ENCODE measurements at regions not wholly inside any gene's neighbourhood (a gene's known extent, or its start where the extent isn't known, plus 50 kb on each side); places are given as distances from the start of the nearest gene placed in this dataset.
"Not testable (repeated sequence)": the region's sequence is repeated elsewhere in the genome, so short reads cannot be mapped to it uniquely, and the experiment has no call there.

DNA sequence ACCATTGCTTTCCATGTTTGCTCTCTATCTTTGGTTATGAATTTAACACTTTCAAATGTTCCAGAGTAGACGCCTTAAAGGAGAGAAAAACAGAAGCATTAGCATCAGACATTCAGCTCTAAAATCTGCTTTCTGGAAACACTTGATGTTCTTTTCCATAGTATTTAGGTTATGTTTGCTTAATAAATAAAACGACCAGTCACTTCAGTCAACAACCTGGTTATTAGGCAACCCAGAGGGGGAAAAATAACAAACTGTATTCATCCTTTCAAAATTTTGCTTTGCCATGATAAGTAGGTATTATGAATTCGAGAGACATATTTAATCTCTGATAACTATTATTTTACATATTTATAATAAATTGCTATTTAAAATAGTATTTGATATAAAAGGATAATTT, 1044.7 kb downstream of the CDH9 start:
- no peak for DNase-seq (ENCODE audit: low read depth in 2 of 2)

DNA sequence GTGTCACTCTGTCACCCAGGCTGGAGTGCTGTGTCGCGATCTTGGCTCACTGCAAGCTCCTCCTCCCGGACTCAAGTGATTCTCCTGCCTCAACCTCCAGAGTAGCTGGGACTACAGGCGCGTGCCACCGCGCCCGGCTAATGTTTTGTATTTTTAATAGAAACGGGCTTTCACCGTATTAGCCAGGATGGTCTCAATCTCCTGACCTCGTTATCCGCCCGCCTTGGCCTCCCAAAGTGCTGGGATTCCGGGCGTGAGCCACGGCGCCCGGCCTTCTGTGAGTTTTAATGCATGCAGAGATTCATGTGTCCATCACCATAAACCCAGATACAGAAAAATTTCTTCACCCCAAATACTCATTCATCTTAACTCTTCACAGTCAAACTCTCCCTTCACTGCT, 1046.7 kb downstream of the CDH9 start:
- no peak for DNase-seq (ENCODE audit: low read depth in 2 of 2)

GRCh38 chr5:25990771-25991170, 1047.6 kb downstream of the CDH9 start:
- DNase-seq (ENCODE audit: low read depth in 2 of 2), result no peak

DNA sequence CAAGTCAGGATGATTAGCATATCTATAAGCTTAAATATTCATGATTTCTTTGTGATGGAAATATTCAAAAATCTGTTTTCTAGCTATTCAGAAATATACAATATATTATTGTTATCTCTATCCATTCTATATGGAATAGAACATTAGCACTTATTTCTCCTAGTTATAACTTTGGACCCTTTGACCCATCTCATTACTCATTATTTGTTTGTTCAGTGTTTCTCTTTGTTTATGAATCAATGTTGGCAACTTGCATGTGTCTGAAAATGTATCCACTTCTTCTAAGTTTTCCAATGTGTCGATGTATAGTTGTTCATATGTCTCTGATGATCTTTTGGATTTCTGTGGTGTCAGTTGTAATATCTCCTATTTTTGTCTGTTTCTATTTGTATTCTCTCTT, 1059.3 kb downstream of the CDH9 start:
- DNase-seq (ENCODE audit: low read depth in 2 of 2), result no peak

- DNase-seq (ENCODE audit: low read depth in 2 of 2), result no peak
These were observed 1062.5 kb downstream of the CDH9 start for GRCh38 chr5:25975885-25976284.

GRCh38 chr5:25974451-25974850, 1063.9 kb downstream of the CDH9 start:
- no peak for DNase-seq (ENCODE audit: low read depth in 2 of 2)

DNA sequence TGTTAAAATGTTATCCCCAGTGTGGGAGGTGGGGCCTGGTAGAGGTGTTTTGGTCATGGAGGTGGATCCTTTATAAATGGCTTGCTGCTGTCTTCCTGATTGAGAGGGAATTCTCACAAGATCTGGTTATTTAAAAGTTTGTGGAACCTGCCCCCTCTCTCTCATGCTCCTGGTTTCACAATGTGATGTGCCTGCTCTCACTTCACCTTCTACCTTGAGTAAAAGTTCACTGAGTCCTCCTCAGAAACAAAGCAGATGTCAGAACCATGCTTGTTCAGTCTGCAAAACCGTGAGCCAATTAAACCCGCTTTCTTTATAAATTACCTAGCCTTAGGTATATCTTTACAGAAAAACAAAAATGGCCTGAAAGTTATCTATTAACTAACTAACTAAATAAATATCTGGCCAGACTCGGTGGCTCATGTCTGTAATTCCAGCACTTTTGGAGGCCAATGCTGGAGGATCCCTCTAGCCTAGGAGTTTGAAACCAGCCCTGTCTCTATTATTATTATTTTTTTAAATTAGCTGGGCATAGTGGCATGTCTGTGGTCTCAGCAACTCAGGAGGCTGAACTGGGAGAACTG, 1067.4 kb downstream of the CDH9 start:
- no peak for DNase-seq (ENCODE audit: low read depth in 2 of 2)

GRCh38 chr5:25969042-25969441, 1069.3 kb downstream of the CDH9 start:
- not testable (repeated sequence) for DNase-seq (ENCODE audit: low read depth in 2 of 2)

DNA sequence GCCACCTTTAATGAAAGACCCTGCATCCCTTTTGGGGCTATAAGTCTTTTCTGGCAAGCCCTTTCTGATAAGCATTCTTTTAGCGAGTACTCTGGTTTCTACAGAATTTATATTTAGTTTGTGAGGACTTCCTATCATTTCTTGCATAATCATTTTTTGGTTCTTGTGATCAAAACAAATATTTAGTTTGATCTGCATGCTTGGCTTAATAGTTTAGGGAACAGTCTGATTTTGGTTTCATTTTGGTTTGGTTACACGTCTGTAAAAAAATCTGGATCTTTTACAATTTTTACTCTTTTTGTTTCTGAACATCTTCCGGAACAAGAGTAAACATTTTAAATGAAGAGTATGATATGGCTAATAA, 1074.4 kb downstream of the CDH9 start:
- DNase-seq (ENCODE audit: low read depth in 2 of 2), result no peak

GRCh38 chr5:25963251-25964008, 1075.0 kb downstream of the CDH9 start:
- no peak for DNase-seq (ENCODE audit: low read depth in 2 of 2)

GRCh38 chr5:25955337-25955736, 1083.0 kb downstream of the CDH9 start:
- no peak for DNase-seq (ENCODE audit: low read depth in 2 of 2)

- DNase-seq (ENCODE audit: low read depth in 2 of 2), result no peak
These were observed 1087.7 kb downstream of the CDH9 start for GRCh38 chr5:25950681-25951080.

- DNase-seq (ENCODE audit: low read depth in 2 of 2), result no peak
These were observed 1090.1 kb downstream of the CDH9 start for GRCh38 chr5:25948278-25948677.

- no peak for DNase-seq (ENCODE audit: low read depth in 2 of 2)
These were observed 1093.6 kb downstream of the CDH9 start for GRCh38 chr5:25944786-25945185.

DNA sequence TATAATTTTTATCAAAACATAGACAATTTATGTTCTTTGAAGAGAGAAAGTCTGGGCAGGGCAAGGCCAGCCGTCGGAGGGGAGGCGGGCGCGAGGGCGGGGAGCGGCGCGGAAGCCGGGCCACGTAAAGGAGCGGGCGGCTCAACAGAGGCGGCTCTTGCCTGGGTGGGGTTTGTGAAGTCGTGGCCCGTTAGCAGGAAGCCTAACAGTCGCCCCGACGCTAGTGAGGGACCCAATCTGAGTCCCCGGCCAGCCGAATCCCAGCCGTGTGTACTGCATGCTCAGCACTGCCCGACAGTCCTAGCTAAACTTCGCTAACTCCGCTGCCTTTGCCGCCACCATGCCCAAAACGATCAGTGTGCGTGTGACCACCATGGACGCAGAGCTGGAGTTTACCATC, 1129.2 kb downstream of the CDH9 start:
- no peak for DNase-seq (ENCODE audit: low read depth in 2 of 2)

GRCh38 chr5:25905646-25906045, 1132.7 kb downstream of the CDH9 start:
- DNase-seq (ENCODE audit: low read depth in 2 of 2), result no peak

DNA sequence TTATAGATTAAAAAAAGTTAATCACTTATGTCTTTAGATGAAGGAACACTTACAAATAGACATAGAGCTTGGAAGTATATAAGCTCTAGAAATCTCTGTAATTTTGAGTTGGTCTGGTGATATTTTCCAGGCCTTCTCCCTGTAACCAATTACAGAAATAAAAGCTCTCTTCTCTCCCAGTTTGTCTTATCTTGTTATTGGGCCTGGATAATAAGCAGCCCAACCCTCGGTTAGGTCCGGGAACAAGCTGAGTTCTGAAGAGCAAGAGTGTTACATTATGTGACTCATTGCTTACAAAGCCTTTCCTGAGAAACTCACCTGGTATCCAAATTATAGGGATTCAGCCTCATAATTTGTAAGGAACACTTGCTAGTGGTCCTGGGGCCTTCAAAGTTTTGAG, 1146.2 kb downstream of the CDH9 start:
- no peak for DNase-seq (ENCODE audit: low read depth in 2 of 2)

- DNase-seq (ENCODE audit: low read depth in 2 of 2), result no peak
These were observed 1146.7 kb downstream of the CDH9 start for GRCh38 chr5:25891691-25892090.

DNA sequence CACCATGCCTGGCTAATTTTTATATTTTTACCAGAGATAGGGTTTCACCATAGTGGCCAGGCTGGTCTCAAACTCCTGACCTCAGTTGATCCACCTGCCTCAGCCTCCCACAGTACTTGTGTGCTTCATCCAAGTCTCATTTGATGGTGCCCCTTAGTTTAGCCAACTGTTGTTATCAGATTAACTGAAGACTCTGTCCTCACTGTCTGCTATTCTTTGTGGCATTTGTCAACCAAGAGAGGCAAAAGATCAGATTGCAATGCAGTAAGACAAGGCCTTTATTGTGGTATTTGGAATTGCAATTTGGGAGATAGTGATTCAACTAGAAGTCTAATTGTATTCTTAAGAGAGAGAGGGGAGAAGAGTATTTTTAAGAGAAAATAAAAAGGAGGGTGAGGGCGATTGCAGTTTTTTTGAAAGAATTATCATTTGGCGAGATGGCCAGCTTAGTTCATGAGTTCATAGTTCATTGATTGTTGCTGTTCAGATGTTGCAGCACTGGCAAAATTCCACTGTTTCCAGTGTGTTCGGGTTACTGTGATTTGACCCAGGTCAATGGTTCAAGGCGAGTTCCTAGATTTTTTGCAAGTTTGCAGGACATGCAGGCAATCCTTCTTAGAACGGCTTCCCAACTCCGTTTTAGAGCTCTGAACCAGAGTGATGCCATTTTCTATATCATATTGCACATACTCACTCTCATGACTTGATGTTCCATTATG, 1156.9 kb downstream of the CDH9 start:
- no peak for DNase-seq (ENCODE audit: low read depth in 2 of 2)

DNA sequence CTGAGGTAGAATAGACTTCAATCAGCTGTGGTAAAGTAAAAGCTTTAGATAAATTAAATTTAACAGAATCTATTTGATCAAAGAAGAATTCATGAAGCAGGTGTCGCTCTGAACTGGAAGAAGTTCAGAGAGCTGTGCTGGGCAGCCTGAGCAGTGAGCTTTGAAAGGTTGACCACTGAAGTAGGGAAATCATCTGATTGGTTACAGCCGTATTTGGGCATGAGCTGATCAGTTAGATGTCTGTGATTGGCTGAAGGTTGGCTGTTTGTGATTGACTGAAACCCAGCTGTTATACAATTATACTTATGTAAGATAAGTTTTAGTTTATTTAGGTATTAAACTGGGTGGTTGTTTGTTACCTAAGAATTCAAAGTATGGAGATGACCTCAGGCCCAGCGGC, 1174.6 kb downstream of the CDH9 start:
- no peak for DNase-seq (ENCODE audit: low read depth in 2 of 2)

- DNase-seq (ENCODE audit: low read depth in 2 of 2), result no peak
These were observed 1176.1 kb downstream of the CDH9 start for GRCh38 chr5:25862276-25862675.

- no peak for DNase-seq (ENCODE audit: low read depth in 2 of 2)
These were observed 1180.4 kb downstream of the CDH9 start for GRCh38 chr5:25858019-25858418.

GRCh38 chr5:25851301-25851700, 1187.1 kb downstream of the CDH9 start:
- no peak for DNase-seq (ENCODE audit: low read depth in 2 of 2)
